GM12878 (cell line): ENCODE measurements at regions not wholly inside any gene's neighbourhood (a gene's known extent, or its start where the extent isn't known, plus 50 kb on each side); places are given as distances from the start of the nearest gene placed in this dataset.

Experiments
- ATAC-seq: fragments of 200-7000 bp; cut with Tn5 transposase; 3 replicates; pipeline ENCODE4 v1.9.1; 2020; ENCODE audit warnings: mild to moderate bottlenecking, moderate library complexity
- BruUV-seq: library from RNA; stranded (reverse); fragments of 400-500 nt; replicated peaks from 2 replicates; lab custom pipeline; 2021; lab: Mats Ljungman, UMichigan
- CTCF ChIA-PET: fragments of 300-600 bp; sonication (Branson Sonifier 250); formaldehyde crosslinking; extraction: SDS; loops from one replicate; lab custom pipeline; 2021; ENCODE audit warnings: inconsistent platforms; lab: Yijun Ruan, JAX
- POLR2A ChIA-PET: fragments of 350-600 bp; formaldehyde crosslinking; extraction: SDS; loops from one replicate; lab custom pipeline; 2021; ENCODE audit warnings: inconsistent platforms; lab: Charles Lee
- RAD21 ChIA-PET: fragments of 300-600 bp; sonication (Branson Sonifier 250); formaldehyde crosslinking; loops from one replicate; lab custom pipeline; 2023; ENCODE audit warnings: antibody characterized with exemption; ENCODE audit not compliant: unreplicated experiment; lab: Charles Lee
- SMC1A ChIA-PET: fragments of 300-600 bp; sonication (Branson Sonifier 250); formaldehyde crosslinking; loops from one replicate; lab custom pipeline; 2023; ENCODE audit not compliant: unreplicated experiment, uncharacterized antibody; lab: Charles Lee
- DNase-seq: peaks from one replicate; pipeline ENCODE4 v3.0.0-alpha.2; 2011; ENCODE audit warnings: low read depth, low spot score
- FAIRE-seq: peaks from 3 replicates; lab custom pipeline; 2011; peaks lifted over from hg19 to GRCh38; lab: Jason Lieb, UNC
- H2AFZ ChIP-seq: 2 replicates; pipeline ENCODE4 v1.6.0; 2011; ENCODE audit warnings: low read depth, low read length, control low read depth; ENCODE audit not compliant: control insufficient read depth
- H3K27ac ChIP-seq: 2 replicates; pipeline ENCODE4 v1.5.1; 2011; ENCODE audit warnings: control low read depth; ENCODE audit not compliant: control insufficient read depth, insufficient read depth
- H3K27me3 ChIP-seq, 2 experiments: replicated peaks in 1 of 2; 2 replicates each; pipeline versions ENCODE4 v1.6.0 to v1.6.1; 2011; ENCODE audit warnings: low read length in 1 of 2; ENCODE audit not compliant: control insufficient read depth in 2 of 2, insufficient read depth in 2 of 2
- H3K36me3 ChIP-seq, 2 experiments: 2 replicates each; pipeline ENCODE4 v1.5.1; 2011; ENCODE audit warnings: low read length in 1 of 2; ENCODE audit not compliant: control insufficient read depth in 2 of 2, insufficient read depth in 2 of 2
- H3K4me1 ChIP-seq: 2 replicates; pipeline ENCODE4 v1.6.1; 2011; ENCODE audit warnings: mild to moderate bottlenecking, low read length, moderate library complexity, mixed read lengths; ENCODE audit not compliant: control insufficient read depth, insufficient read depth
- H3K4me2 ChIP-seq: 2 replicates; pipeline ENCODE4 v1.6.0; 2011; ENCODE audit warnings: control low read depth; ENCODE audit not compliant: control insufficient read depth, insufficient read depth
- H3K4me3 ChIP-seq: fragments of 200-600 bp; sonication (generic); 2 replicates; pipeline ENCODE4 v1.5.1; 2016
- H3K79me2 ChIP-seq: 2 replicates; pipeline ENCODE4 v1.6.0; 2011; ENCODE audit warnings: low read length; ENCODE audit not compliant: control insufficient read depth, insufficient read depth
- H3K9ac ChIP-seq: 2 replicates; pipeline ENCODE4 v1.8.0; 2011; ENCODE audit warnings: low read length, control low read depth, mixed read lengths; ENCODE audit not compliant: control insufficient read depth, insufficient read depth
- H3K9me3 ChIP-seq: replicated peaks from 3 replicates; pipeline ENCODE4 v1.5.1; 2011; ENCODE audit warnings: mild to moderate bottlenecking, low read length; ENCODE audit not compliant: control insufficient read depth, insufficient read depth
- H4K20me1 ChIP-seq: 2 replicates; pipeline ENCODE4 v1.6.0; 2011; ENCODE audit not compliant: control insufficient read depth, insufficient read depth
- CBX5 ChIP-seq: sonication (generic); IDR thresholded peaks from 2 replicates; pipeline ENCODE4 v1.6.1; 2016; ENCODE audit warnings: low read depth, moderate library complexity, mild to moderate bottlenecking, inconsistent platforms
- CREB1 ChIP-seq: IDR thresholded peaks from 2 replicates; pipeline ENCODE4 v1.6.1; 2012; ENCODE audit warnings: low read depth, mild to moderate bottlenecking, inconsistent platforms
- CUX1 ChIP-seq: IDR thresholded peaks from 2 replicates; pipeline ENCODE4 v1.6.1; 2012; ENCODE audit warnings: improper control_type of control experiment, low read depth, low read length; ENCODE audit not compliant: insufficient replicate concordance
- HDGF ChIP-seq: fragments of 450-650 bp; IDR thresholded peaks from 2 replicates; pipeline ENCODE4 v1.6.1; 2016; ENCODE audit warnings: antibody characterized with exemption
- IKZF2 ChIP-seq, 2 experiments: fragments of 450-650 bp; IDR thresholded peaks; 2 replicates each; pipeline ENCODE4 v1.6.1; 2017; ENCODE audit warnings: mild to moderate bottlenecking in 2 of 2, moderate library complexity in 2 of 2
- IRF4 ChIP-seq: IDR thresholded peaks from 2 replicates; pipeline ENCODE4 v1.6.1; 2011; ENCODE audit warnings: low read depth, low read length
- IRF5 ChIP-seq: fragments of 450-650 bp; IDR thresholded peaks from 2 replicates; pipeline ENCODE4 v1.6.1; 2017; ENCODE audit warnings: borderline replicate concordance
- YY1 ChIP-seq: IDR thresholded peaks from 2 replicates; pipeline ENCODE4 v1.6.1; 2011; ENCODE audit warnings: low read depth, mild to moderate bottlenecking, low read length
- ZNF24 ChIP-seq: fragments of 450-650 bp; IDR thresholded peaks from 2 replicates; pipeline ENCODE4 v1.6.1; 2017; ENCODE audit warnings: antibody characterized with exemption, mild to moderate bottlenecking
- ZNF384 ChIP-seq: IDR thresholded peaks from 2 replicates; pipeline ENCODE4 v1.6.1; 2012; ENCODE audit warnings: low read depth, mild to moderate bottlenecking, low read length, improper control_type of control experiment, borderline replicate concordance
- WGBS: methylation state at CpG from one replicate; pipeline ENCODE4 v1.1.6; 2016; ENCODE audit warnings: low lambda C conversion rate; ENCODE audit not compliant: insufficient replicate concordance, insufficient coverage; ENCODE audit errors: missing lambda C conversion rate; 5-methylcytosine and 5-hydroxymethylcytosine counted together
- in situ Hi-C: fragments of 300-500 bp; cut with MboI; formaldehyde crosslinking; loops from 9 replicates; pipeline ENCODE4 v1.14.3; 2018; ENCODE audit warnings: mixed read lengths
- intact Hi-C: fragments of 100-400 bp; cut with micrococcal nuclease; formaldehyde crosslinking; loops from one replicate; pipeline ENCODE4 v1.14.2; 2022; ENCODE audit not compliant: unreplicated experiment

DNA sequence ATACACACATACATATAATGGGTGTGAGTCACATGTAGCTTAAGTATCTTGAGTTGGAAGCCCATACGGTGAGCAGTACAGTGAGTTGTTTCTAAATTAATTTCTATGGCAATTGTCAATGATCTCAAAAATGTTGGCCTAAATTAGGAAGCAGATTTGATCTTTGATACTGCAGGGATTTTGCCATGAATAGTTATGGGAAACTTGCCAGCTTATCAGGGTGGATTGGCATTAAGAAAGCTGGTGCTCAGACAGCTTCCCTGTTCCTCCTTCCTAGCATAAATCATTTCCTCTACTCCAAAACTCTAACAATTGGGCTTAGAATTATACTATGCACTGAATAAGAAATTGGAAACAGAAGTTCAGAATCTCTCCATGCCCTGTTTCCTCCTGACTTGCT is 150.9 kb upstream of the FRMD6 start:
- DNase-seq (no peak), ATAC-seq (no peak), FAIRE-seq (no peak)
- H4K20me1 ChIP-seq, result no peaks in the 10 kb centered on the region
- CTCF ChIA-PET, result no interaction called here
- no peak overlapping the region for H3K9ac ChIP-seq
- POLR2A ChIA-PET, result no interaction called here
- intact Hi-C loops (no loop called here), in situ Hi-C loops (no loop called here)
- H2AFZ ChIP-seq, result no peak overlapping the region
- SMC1A ChIA-PET, result no interaction called here
- RAD21 ChIA-PET, result no interaction called here
- no peaks in the 10 kb centered on the region; the same call in 2 of the 3 replicates for H3K9me3 ChIP-seq
- no peak overlapping the region for H3K4me3 ChIP-seq
- no peak overlapping the region for H3K27ac ChIP-seq
- H3K4me2 ChIP-seq, result no peak overlapping the region
- no peaks in the 10 kb centered on the region for H3K36me3 ChIP-seq
- no peaks in the 10 kb centered on the region for H3K79me2 ChIP-seq
- 96% methylated on average over 1 of the region's 1 CpG for WGBS
- no peaks in the 10 kb centered on the region for H3K4me1 ChIP-seq
- TF ChIP-seq IRF4 (no peak), IKZF2 (IDR thresholded peaks at IDR 0.05) (no peak), HDGF (no peak), IRF5 (no peak)
- H3K27me3 ChIP-seq, result no peaks in the 10 kb centered on the region
- no TSS peak for BruUV-seq

DNA sequence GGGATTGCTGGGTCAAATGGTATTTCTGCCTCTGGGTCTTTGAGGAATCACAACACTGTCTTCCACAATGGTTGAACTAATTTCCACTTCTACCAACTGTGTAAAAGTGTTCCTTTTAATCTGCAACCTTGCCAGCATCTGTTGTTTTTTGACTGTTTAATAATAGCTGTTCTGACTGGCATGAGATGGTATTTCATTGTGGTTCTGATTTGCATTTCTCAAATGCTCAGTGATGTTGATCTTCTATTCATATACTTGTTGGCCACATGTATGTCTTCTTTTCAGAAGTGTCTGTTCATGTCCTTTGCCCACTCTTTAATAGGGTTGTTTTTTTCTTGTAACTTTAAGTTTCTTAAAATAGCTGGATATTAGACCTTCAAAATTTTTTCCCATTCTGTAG is 150.0 kb upstream of the FRMD6 start:
- SMC1A ChIA-PET, result no interaction called here
- Histone ChIP-seq H2AFZ (no peak overlapping the region), H3K36me3 (no peaks in the 10 kb centered on the region), H3K4me2 (no peak overlapping the region), H3K27ac (no peak overlapping the region), H3K79me2 (no peaks in the 10 kb centered on the region), H3K27me3 (no peaks in the 10 kb centered on the region), H4K20me1 (no peaks in the 10 kb centered on the region), H3K9ac (no peak overlapping the region), H3K9me3 (no peaks in the 10 kb centered on the region), H3K4me1 (no peaks in the 10 kb centered on the region), H3K4me3 (no peak overlapping the region)
- FAIRE-seq (no peak), DNase-seq (no peak), ATAC-seq (no peak)
- CTCF ChIA-PET, result interaction anchor here (1.5 kb wide), 1 partner anchor 278 kb away, joined by 4 read pairs; no protein-coding TSS in a partner anchor
- TF ChIP-seq YY1 (no peak), ZNF384 (no peak), CREB1 (no peak), CBX5 (no peak), ZNF24 (no peak), CUX1 (no peak)
- intact Hi-C loops, result no loop called here
- in situ Hi-C loops, result no loop called here
- POLR2A ChIA-PET, result no interaction called here
- no TSS peak for BruUV-seq
- RAD21 ChIA-PET, result no interaction called here
